ENCODE measurements at regions not wholly inside any gene's neighbourhood (a gene's known extent, or its start where the extent isn't known, plus 50 kb on each side); places are given as distances from the start of the nearest gene placed in this dataset.

DNA sequence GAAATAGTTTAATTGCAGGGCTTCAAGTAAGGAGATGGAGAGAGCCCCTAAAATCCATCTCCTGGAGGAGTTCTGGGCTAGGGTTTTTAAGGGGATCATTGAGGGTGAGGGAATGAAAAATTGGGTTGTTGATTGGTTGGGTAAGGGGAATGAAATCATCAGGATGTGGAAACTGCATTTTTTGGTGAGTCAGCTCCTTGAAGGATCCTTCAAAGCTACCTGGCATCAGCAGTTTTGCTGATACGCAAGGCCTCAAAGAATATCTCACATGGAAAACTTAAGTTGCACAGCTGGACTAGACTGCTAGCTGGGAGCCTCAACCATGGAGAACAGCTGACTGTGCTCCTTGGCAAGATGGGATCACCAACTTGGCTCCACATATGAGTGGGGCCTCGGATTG is 136.7 kb downstream of the FGF10 start:
- H3K27ac ChIP-seq = no peak overlapping the region
- H3K4me3 ChIP-seq = no peak overlapping the region
- DNase-seq = no peak
- no peak for ATAC-seq
- TF ChIP-seq, protein P1, sequence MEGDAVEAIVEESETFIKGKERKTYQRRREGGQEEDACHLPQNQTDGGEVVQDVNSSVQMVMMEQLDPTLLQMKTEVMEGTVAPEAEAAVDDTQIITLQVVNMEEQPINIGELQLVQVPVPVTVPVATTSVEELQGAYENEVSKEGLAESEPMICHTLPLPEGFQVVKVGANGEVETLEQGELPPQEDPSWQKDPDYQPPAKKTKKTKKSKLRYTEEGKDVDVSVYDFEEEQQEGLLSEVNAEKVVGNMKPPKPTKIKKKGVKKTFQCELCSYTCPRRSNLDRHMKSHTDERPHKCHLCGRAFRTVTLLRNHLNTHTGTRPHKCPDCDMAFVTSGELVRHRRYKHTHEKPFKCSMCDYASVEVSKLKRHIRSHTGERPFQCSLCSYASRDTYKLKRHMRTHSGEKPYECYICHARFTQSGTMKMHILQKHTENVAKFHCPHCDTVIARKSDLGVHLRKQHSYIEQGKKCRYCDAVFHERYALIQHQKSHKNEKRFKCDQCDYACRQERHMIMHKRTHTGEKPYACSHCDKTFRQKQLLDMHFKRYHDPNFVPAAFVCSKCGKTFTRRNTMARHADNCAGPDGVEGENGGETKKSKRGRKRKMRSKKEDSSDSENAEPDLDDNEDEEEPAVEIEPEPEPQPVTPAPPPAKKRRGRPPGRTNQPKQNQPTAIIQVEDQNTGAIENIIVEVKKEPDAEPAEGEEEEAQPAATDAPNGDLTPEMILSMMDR (IDR thresholded peaks at IDR 0.05) = no peak
- H3K27me3 ChIP-seq = no peaks in the 10 kb centered on the region
- H3K36me3 ChIP-seq = no peaks in the 10 kb centered on the region
- H3K9me3 ChIP-seq = no peaks in the 10 kb centered on the region
- intact Hi-C loops (cut with DNase I) = no loop called here
- no peaks in the 10 kb centered on the region for H3K4me1 ChIP-seq

- Histone ChIP-seq H3K27me3 (no peaks in the 10 kb centered on the region), H3K9me3 (no peaks in the 10 kb centered on the region), H3K27ac (no peak overlapping the region), H3K4me3 (no peak overlapping the region), H3K36me3 (no peaks in the 10 kb centered on the region), H3K4me1 (no peaks in the 10 kb centered on the region)
- intact Hi-C loops (cut with DNase I) = no loop called here
- TF ChIP-seq, protein P1 (IDR thresholded peaks at IDR 0.05) = no peak
- DNase-seq (no peak), ATAC-seq (no peak)
These were observed 142.2 kb downstream of the FGF10 start for GRCh38 chr5:44246986-44247385.

GRCh38 chr5:44245935-44246334 is 143.3 kb downstream of the FGF10 start:
- Histone ChIP-seq H3K36me3 (no peaks in the 10 kb centered on the region), H3K27ac (no peak overlapping the region), H3K27me3 (no peaks in the 10 kb centered on the region), H3K4me1 (no peaks in the 10 kb centered on the region), H3K9me3 (no peaks in the 10 kb centered on the region), H3K4me3 (no peak overlapping the region)
- no peak for DNase-seq
- TF ChIP-seq, protein P1 (IDR thresholded peaks at IDR 0.05) = no peak
- no peak for ATAC-seq
- intact Hi-C loops (cut with DNase I) = no loop called here

DNA sequence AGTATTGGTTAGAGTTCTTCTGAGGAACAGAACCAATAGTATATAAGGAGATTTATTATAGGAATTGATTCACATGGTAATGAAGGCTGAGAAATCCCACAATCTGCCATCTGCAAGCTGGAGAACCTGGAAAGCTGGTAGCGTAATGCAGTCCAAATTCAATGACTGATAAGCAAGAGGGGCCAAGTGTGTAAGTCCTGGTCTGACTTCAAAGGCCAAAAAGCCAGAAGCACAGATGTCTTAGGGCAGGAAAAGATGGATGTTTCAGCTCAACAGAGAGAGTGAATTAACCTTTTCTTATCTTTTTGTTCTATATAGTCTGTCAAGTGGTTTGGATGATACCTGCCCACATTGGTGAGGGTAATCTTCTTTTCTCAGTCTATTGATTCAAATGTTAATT is 146.4 kb downstream of the FGF10 start:
- Histone ChIP-seq H3K4me1 (no peaks in the 10 kb centered on the region), H3K9me3 (no peaks in the 10 kb centered on the region), H3K4me3 (no peak overlapping the region), H3K27ac (no peak overlapping the region), H3K27me3 (no peaks in the 10 kb centered on the region), H3K36me3 (no peaks in the 10 kb centered on the region)
- TF ChIP-seq, protein P1 (IDR thresholded peaks at IDR 0.05) = no peak
- intact Hi-C loops (cut with DNase I) = no loop called here
- DNase-seq (no peak), ATAC-seq (no peak)

DNA sequence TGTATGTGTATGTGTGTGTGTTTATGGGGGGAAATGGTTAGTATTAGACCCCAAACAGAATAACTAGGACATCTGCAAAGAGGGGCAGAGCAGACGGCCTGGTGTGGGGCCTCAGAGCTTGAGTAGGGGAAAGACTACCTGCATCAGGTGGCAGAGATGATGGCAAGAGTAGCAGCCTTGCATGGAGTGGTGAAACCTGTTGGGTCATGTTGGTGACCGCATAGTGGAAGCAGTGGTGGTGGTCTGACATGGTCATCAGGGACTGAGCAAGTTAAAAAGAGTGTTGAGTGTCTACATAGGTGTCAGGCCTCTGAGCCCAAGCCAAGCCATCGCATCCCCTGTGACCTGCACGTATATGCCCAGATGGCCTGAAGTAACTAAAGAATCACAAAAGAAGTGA is 153.2 kb downstream of the FGF10 start:
- intact Hi-C loops (cut with DNase I) = no loop called here
- TF ChIP-seq, protein P1 (IDR thresholded peaks at IDR 0.05) = no peak
- DNase-seq = no peak
- H3K36me3 ChIP-seq = no peaks in the 10 kb centered on the region
- no peaks in the 10 kb centered on the region for H3K4me1 ChIP-seq
- H3K27me3 ChIP-seq = no peaks in the 10 kb centered on the region
- H3K9me3 ChIP-seq = no peaks in the 10 kb centered on the region
- ATAC-seq = no peak
- H3K27ac ChIP-seq = no peak overlapping the region
- no peak overlapping the region for H3K4me3 ChIP-seq

DNA sequence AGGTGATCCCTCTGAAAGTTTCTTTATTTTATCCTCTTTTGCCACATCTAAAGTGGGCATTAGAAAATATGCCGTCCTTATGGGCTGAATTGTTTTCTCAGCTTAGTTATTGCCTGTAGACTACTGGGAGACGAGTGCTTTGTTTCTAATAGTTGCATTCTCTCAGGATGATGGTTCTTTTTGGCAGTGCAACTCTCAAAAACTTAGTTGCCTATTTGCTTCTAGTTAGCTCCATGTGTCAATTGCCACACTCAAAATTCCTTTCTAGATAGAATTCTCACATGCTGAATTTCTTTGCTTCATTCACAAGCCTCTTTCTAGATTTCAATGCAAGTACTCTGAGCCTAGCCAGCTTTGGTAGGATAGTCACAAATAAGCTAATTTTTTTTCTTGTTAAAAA is 155.5 kb downstream of the FGF10 start:
- DNase-seq = no peak
- H3K4me3 ChIP-seq = no peak overlapping the region
- no peak for ATAC-seq
- H3K27ac ChIP-seq = no peak overlapping the region
- no peaks in the 10 kb centered on the region for H3K9me3 ChIP-seq
- no peaks in the 10 kb centered on the region for H3K27me3 ChIP-seq
- TF ChIP-seq, protein P1 (IDR thresholded peaks at IDR 0.05) = no peak
- no peaks in the 10 kb centered on the region for H3K4me1 ChIP-seq
- intact Hi-C loops (cut with DNase I) = no loop called here
- H3K36me3 ChIP-seq = no peaks in the 10 kb centered on the region

All from upper lobe of right lung (tissue), 1 donor.